CD4-positive, alpha-beta T cell (primary cell): ENCODE measurements at regions not wholly inside any gene's neighbourhood (a gene's known extent, or its start where the extent isn't known, plus 50 kb on each side); places are given as distances from the start of the nearest gene placed in this dataset.
"Not testable (repeated sequence)": the region's sequence is repeated elsewhere in the genome, so short reads cannot be mapped to it uniquely, and the experiment has no call there.

Experiments
- ATAC-seq: fragments of 200-7000 bp; cut with Tn5 transposase; one replicate; pipeline ENCODE4 v1.10.0; 2022; ENCODE audit warnings: mild to moderate bottlenecking; ENCODE audit not compliant: poor library complexity
- CTCF ChIA-PET: fragments of 350-600 bp; sonication (Branson Sonifier 250); formaldehyde crosslinking; loops from one replicate; lab custom pipeline; 2021; ENCODE audit warnings: antibody characterized with exemption, inconsistent platforms; lab: Charles Lee
- POLR2A ChIA-PET: fragments of 350-600 bp; sonication (Branson Sonifier 250); formaldehyde crosslinking; loops from one replicate; lab custom pipeline; 2021; ENCODE audit warnings: antibody characterized with exemption, inconsistent platforms; lab: Charles Lee
- DNase-seq, 14 experiments: peaks; one replicate each; pipeline ENCODE4 v3.0.0-alpha.2; 2013 to 2020; ENCODE audit warnings: mixed read lengths in 2 of 14
- H3K27ac ChIP-seq, 2 donors: one replicate each; pipeline versions ENCODE4 v1.5.1 to v1.7.0; 2013; ENCODE audit warnings: low read length in 2 of 2, low read depth in 1 of 2, mild to moderate bottlenecking in 1 of 2
- H3K27me3 ChIP-seq, 2 experiments: 1 replicate in 1 of 2; 2 replicates in 1 of 2; pipeline versions ENCODE4 v1.6.1 to v1.7.0; 2013; ENCODE audit warnings: low read length in 2 of 2, control low read depth in 1 of 2, mild to moderate bottlenecking in 1 of 2, moderate library complexity in 1 of 2; ENCODE audit not compliant: insufficient read depth in 2 of 2, control insufficient read depth in 1 of 2
- H3K36me3 ChIP-seq: one replicate; pipeline ENCODE4 v1.6.1; 2013; ENCODE audit warnings: low read length, control low read depth; ENCODE audit not compliant: insufficient read depth
- H3K4me1 ChIP-seq: one replicate; pipeline ENCODE4 v1.6.1; 2013; ENCODE audit warnings: low read length, control low read depth; ENCODE audit not compliant: insufficient read depth
- H3K4me3 ChIP-seq: one replicate; pipeline ENCODE4 v1.5.1; 2013; ENCODE audit warnings: mild to moderate bottlenecking, low read length, moderate library complexity
- H3K9me3 ChIP-seq, 2 experiments: 1 replicate in 1 of 2; 2 replicates in 1 of 2; pipeline versions ENCODE4 v1.6.1 to v1.7.0; 2013; ENCODE audit warnings: low read length in 2 of 2, mild to moderate bottlenecking in 2 of 2, control low read depth in 1 of 2, moderate library complexity in 1 of 2; ENCODE audit not compliant: control insufficient read depth in 1 of 2, insufficient read depth in 1 of 2
- H3K27ac Mint-ChIP-seq: one replicate; pipeline ENCODE4 v1.8.0; 2020; ENCODE audit warnings: mixed read lengths
- H3K27me3 Mint-ChIP-seq: one replicate; pipeline ENCODE4 v1.8.0; 2021; ENCODE audit warnings: mixed read lengths
- H3K36me3 Mint-ChIP-seq: one replicate; pipeline ENCODE4 v1.8.0; 2021; ENCODE audit warnings: low read depth, mixed read lengths
- H3K4me1 Mint-ChIP-seq: one replicate; pipeline ENCODE4 v1.8.0; 2021; ENCODE audit warnings: low read depth, mixed read lengths
- H3K4me3 Mint-ChIP-seq: one replicate; pipeline ENCODE4 v1.8.0; 2020; ENCODE audit warnings: mild to moderate bottlenecking, mixed read lengths
- H3K9me3 Mint-ChIP-seq: one replicate; pipeline ENCODE4 v1.8.0; 2020; ENCODE audit warnings: mixed read lengths
- CTCF ChIP-seq: fragments of 200-600 bp; IDR thresholded peaks from one replicate; pipeline ENCODE4 v1.8.0; 2022; ENCODE audit warnings: antibody characterized with exemption, mild to moderate bottlenecking
- intact Hi-C, 2 experiments: fragments of 100-400 bp; cut with DNase I in 1 of 2; cut with micrococcal nuclease in 1 of 2; formaldehyde crosslinking; loops; one replicate each; pipeline versions ENCODE4 v1.15.1 to v1.9.0; 2023 to 2025; cut with DNase I, micrococcal nuclease

GRCh38 chr15:96477227-96477626, 146.7 kb downstream of the NR2F2 start:
- no peak for TF ChIP-seq CTCF
- Mint-ChIP-seq H3K27ac (no peak overlapping the region), H3K4me1 (no peaks in the 10 kb centered on the region), H3K27me3 (no peaks in the 10 kb centered on the region), H3K4me3 (no peak overlapping the region), H3K9me3 (no peaks in the 10 kb centered on the region), H3K36me3 (no peaks in the 10 kb centered on the region)
- no peaks in the 10 kb centered on the region for H3K4me1 ChIP-seq
- ChIA-PET CTCF (no interaction called here), POLR2A (no interaction called here)
- intact Hi-C loops: no loop called here
- H3K9me3 ChIP-seq: no peaks in the 10 kb centered on the region
- DNase-seq (no peak), ATAC-seq (no peak)
- no peaks in the 10 kb centered on the region for H3K27me3 ChIP-seq
- H3K27ac ChIP-seq: no peak overlapping the region
- no peaks in the 10 kb centered on the region for H3K36me3 ChIP-seq
- H3K4me3 ChIP-seq: no peak overlapping the region

DNA sequence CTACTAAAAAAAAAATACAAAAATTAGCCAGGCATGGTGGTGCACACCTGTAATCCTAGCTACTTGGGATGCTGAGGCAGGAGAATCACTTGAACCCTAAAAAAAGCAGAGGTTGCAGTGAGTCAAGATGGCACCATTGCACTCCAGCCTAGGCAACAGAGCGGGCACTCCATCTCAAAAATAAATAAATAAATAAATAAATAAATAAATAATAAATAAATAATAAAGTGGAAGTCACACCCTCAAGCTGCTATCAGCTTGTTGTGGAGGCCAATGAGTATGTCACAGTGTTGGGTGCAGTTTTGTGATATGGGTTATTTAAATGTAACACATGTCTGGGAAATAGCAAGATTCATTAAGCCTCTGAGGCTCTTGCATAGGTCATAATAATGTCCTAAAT, 153.9 kb downstream of the NR2F2 start:
- H3K4me1 Mint-ChIP-seq, H3K4me3 Mint-ChIP-seq, H3K36me3 Mint-ChIP-seq, ATAC-seq, intact Hi-C loops, CTCF ChIA-PET, H3K9me3 Mint-ChIP-seq, H3K4me1 ChIP-seq, H3K36me3 ChIP-seq, DNase-seq, H3K27ac Mint-ChIP-seq, H3K9me3 ChIP-seq, H3K27me3 Mint-ChIP-seq, H3K4me3 ChIP-seq, H3K27ac ChIP-seq, POLR2A ChIA-PET, H3K27me3 ChIP-seq: not testable (repeated sequence)

- peaks cover 10% of the 10 kb centered on the region for H3K27me3 Mint-ChIP-seq
- Histone ChIP-seq H3K27ac (no peak overlapping the region), H3K9me3 (no peaks in the 10 kb centered on the region), H3K27me3 (no peaks in the 10 kb centered on the region), H3K4me3 (no peak overlapping the region), H3K4me1 (no peaks in the 10 kb centered on the region), H3K36me3 (no peaks in the 10 kb centered on the region)
- peaks cover 3% of the 10 kb centered on the region for H3K9me3 Mint-ChIP-seq
- intact Hi-C loops: no loop called here
- ChIA-PET CTCF (no interaction called here), POLR2A (no interaction called here)
- no peak overlapping the region for H3K27ac Mint-ChIP-seq
- no peak for TF ChIP-seq CTCF
- ATAC-seq (no peak), DNase-seq (no peak)
- H3K36me3 Mint-ChIP-seq: no peaks in the 10 kb centered on the region
- H3K4me3 Mint-ChIP-seq: no peak overlapping the region
- H3K4me1 Mint-ChIP-seq: no peaks in the 10 kb centered on the region
Observed at GRCh38 chr15:96484830-96485229, 154.3 kb downstream of the NR2F2 start.

- DNase-seq: no peak
- no peak for ATAC-seq
- POLR2A ChIA-PET: no interaction called here
- peaks cover 12% of the 10 kb centered on the region for H3K27me3 Mint-ChIP-seq
- H3K27ac Mint-ChIP-seq: no peak overlapping the region
- H3K9me3 Mint-ChIP-seq: peaks cover 3% of the 10 kb centered on the region
- no peaks in the 10 kb centered on the region for H3K36me3 Mint-ChIP-seq
- no peaks in the 10 kb centered on the region for H3K36me3 ChIP-seq
- no peaks in the 10 kb centered on the region for H3K4me1 ChIP-seq
- no peak for TF ChIP-seq CTCF
- no peak overlapping the region for H3K27ac ChIP-seq
- no peak overlapping the region for H3K4me3 ChIP-seq
- H3K9me3 ChIP-seq: peaks cover 0 to 2% of the 10 kb centered on the region in 2 experiments
- H3K4me1 Mint-ChIP-seq: no peaks in the 10 kb centered on the region
- no peak overlapping the region for H3K4me3 Mint-ChIP-seq
- H3K27me3 ChIP-seq: no peaks in the 10 kb centered on the region
- intact Hi-C loops: no loop called here
- CTCF ChIA-PET: no interaction called here
Observed at GRCh38 chr15:96487245-96487644, 156.7 kb downstream of the NR2F2 start.

GRCh38 chr15:96491066-96491699, 160.7 kb downstream of the NR2F2 start:
- H3K27ac ChIP-seq, H3K36me3 Mint-ChIP-seq, H3K27ac Mint-ChIP-seq, CTCF ChIA-PET, POLR2A ChIA-PET, H3K4me3 Mint-ChIP-seq, H3K27me3 ChIP-seq, H3K36me3 ChIP-seq, H3K4me3 ChIP-seq, DNase-seq, ATAC-seq, H3K4me1 Mint-ChIP-seq, H3K9me3 Mint-ChIP-seq, H3K4me1 ChIP-seq, intact Hi-C loops: not testable (repeated sequence)
- H3K27me3 Mint-ChIP-seq: peaks cover 12% of the 10 kb centered on the region
- H3K9me3 ChIP-seq: peaks cover 0 to 10% of the 10 kb centered on the region in 2 experiments
